ENCODE measurements at regions not wholly inside any gene's neighbourhood (a gene's known extent, or its start where the extent isn't known, plus 50 kb on each side); places are given as distances from the start of the nearest gene placed in this dataset.

DNA sequence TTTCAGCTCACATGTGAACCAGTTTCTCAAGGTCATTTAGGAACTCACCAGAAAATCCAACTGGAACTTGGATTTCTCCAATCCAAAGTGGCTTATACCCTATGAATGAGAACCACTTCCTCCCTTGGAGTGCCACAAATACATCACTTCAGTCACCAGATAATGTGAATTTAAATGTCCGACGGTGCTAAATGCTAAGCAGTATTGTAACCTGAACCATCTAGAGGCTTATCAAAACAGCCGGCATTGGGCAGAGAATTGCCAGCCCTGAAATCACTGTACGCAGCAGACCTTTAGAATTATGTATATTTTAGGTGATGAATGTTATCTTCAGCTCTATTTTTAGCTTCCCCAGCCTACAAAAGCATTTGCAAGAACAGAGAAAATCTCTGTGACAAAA is 76.8 kb upstream of the COX20 start:
- Histone ChIP-seq H3K27ac (no peak overlapping the region), H3K79me2 (ENCODE audit: low read depth) (no peaks in the 10 kb centered on the region), H3K9ac (no peak overlapping the region), H3K4me2 (no peak overlapping the region), H2AFZ (replicated peaks) (no peak overlapping the region), H3K4me3 (no peak overlapping the region), H3K9me3 (ENCODE audit: low read depth) (no peaks in the 10 kb centered on the region), H4K20me1 (ENCODE audit: low read depth) (no peaks in the 10 kb centered on the region), H3K36me3 (no peaks in the 10 kb centered on the region), H3K27me3 (no peaks in the 10 kb centered on the region), H3K4me1 (no peaks in the 10 kb centered on the region), H3F3A (ENCODE audit: low read depth) (peaks cover 7% of the 10 kb centered on the region)
- Mint-ChIP-seq H3K36me3 (no peaks in the 10 kb centered on the region), H3K27ac (peak overlapping the region; percentile 29), H3K4me1 (peaks cover 16% of the 10 kb centered on the region), H3K27me3 (ENCODE audit: insufficient read depth, low read depth) (peaks cover 6% of the 10 kb centered on the region), H3K9me3 (peaks cover 10% of the 10 kb centered on the region), H3K4me3 (no peak overlapping the region)
- no peak for DNase-seq (ENCODE audit: low spot score)
- TF ChIP-seq EZH2 (IDR thresholded peaks at IDR 0.05) = no peak
- no peak for TF ChIP-seq CTCF (IDR thresholded peaks at IDR 0.05)
- TF ChIP-seq EZH2phosphoT487 (IDR thresholded peaks at IDR 0.05) = no peak

GRCh38 chr1:244759158-244759557 is 76.3 kb upstream of the COX20 start:
- H3K79me2 ChIP-seq (ENCODE audit: low read depth) = no peaks in the 10 kb centered on the region
- H3K4me2 ChIP-seq = no peak overlapping the region
- no peak for TF ChIP-seq CTCF (IDR thresholded peaks at IDR 0.05)
- no peak for TF ChIP-seq EZH2phosphoT487 (IDR thresholded peaks at IDR 0.05)
- no peak for TF ChIP-seq EZH2 (IDR thresholded peaks at IDR 0.05)
- no peaks in the 10 kb centered on the region for H3K27me3 ChIP-seq
- H3K36me3 ChIP-seq = no peaks in the 10 kb centered on the region
- H4K20me1 ChIP-seq (ENCODE audit: low read depth) = no peaks in the 10 kb centered on the region
- Mint-ChIP-seq H3K4me1 (peaks cover 16% of the 10 kb centered on the region), H3K4me3 (no peak overlapping the region), H3K9me3 (peaks cover 10% of the 10 kb centered on the region), H3K27me3 (ENCODE audit: insufficient read depth, low read depth) (peaks cover 6% of the 10 kb centered on the region), H3K27ac (no peak overlapping the region), H3K36me3 (no peaks in the 10 kb centered on the region)
- H2AFZ ChIP-seq (replicated peaks) = no peak overlapping the region
- no peaks in the 10 kb centered on the region for H3K4me1 ChIP-seq
- H3F3A ChIP-seq (ENCODE audit: low read depth) = peaks cover 7% of the 10 kb centered on the region
- no peak overlapping the region for H3K4me3 ChIP-seq
- no peak overlapping the region for H3K27ac ChIP-seq
- no peak for DNase-seq (ENCODE audit: low spot score)
- no peaks in the 10 kb centered on the region for H3K9me3 ChIP-seq (ENCODE audit: low read depth)
- no peak overlapping the region for H3K9ac ChIP-seq

GRCh38 chr1:244760471-244760870 is 75.0 kb upstream of the COX20 start:
- H4K20me1 ChIP-seq (ENCODE audit: low read depth) = no peaks in the 10 kb centered on the region
- Mint-ChIP-seq H3K4me1 (peaks cover 14% of the 10 kb centered on the region), H3K27me3 (ENCODE audit: insufficient read depth, low read depth) (peaks cover 6% of the 10 kb centered on the region), H3K9me3 (peaks cover 14% of the 10 kb centered on the region), H3K4me3 (no peak overlapping the region), H3K36me3 (peaks cover 2% of the 10 kb centered on the region), H3K27ac (no peak overlapping the region)
- H3F3A ChIP-seq (ENCODE audit: low read depth) = peaks cover 7% of the 10 kb centered on the region
- no peak for TF ChIP-seq EZH2 (IDR thresholded peaks at IDR 0.05)
- no peak for TF ChIP-seq EZH2phosphoT487 (IDR thresholded peaks at IDR 0.05)
- TF ChIP-seq CTCF (IDR thresholded peaks at IDR 0.05) = no peak
- H3K9me3 ChIP-seq (ENCODE audit: low read depth) = no peaks in the 10 kb centered on the region
- peaks cover 5% of the 10 kb centered on the region for H3K4me1 ChIP-seq
- no peaks in the 10 kb centered on the region for H3K27me3 ChIP-seq
- no peak overlapping the region for H3K27ac ChIP-seq
- no peak overlapping the region for H3K4me3 ChIP-seq
- no peaks in the 10 kb centered on the region for H3K36me3 ChIP-seq
- H3K4me2 ChIP-seq = no peak overlapping the region
- DNase-seq (ENCODE audit: low spot score) = no peak
- H2AFZ ChIP-seq (replicated peaks) = no peak overlapping the region
- H3K9ac ChIP-seq = no peak overlapping the region
- H3K79me2 ChIP-seq (ENCODE audit: low read depth) = no peaks in the 10 kb centered on the region
